IMR-90 (cell line): ENCODE measurements at regions not wholly inside any gene's neighbourhood (a gene's known extent, or its start where the extent isn't known, plus 50 kb on each side); places are given as distances from the start of the nearest gene placed in this dataset.
A peak's percentile ranks its signal among the peaks of the same experiment; 100 is the strongest.

Experiments used
- ATAC-seq: fragments of 200-7000 bp; cut with Tn5 transposase; 2 replicates; pipeline ENCODE4 v1.9.1; 2020; ENCODE audit warnings: low read depth, mild to moderate bottlenecking, moderate library complexity
- BruUV-seq: library from RNA; stranded (reverse); fragments of 400-500 nt; replicated peaks from 2 replicates; lab custom pipeline; 2021; lab: Mats Ljungman, UMichigan
- CTCF ChIA-PET: fragments of 300-600 bp; formaldehyde crosslinking; extraction: SDS; loops from one replicate; lab custom pipeline; 2021; ENCODE audit warnings: antibody characterized with exemption; lab: Yijun Ruan, JAX
- POLR2A ChIA-PET: fragments of 300-600 bp; sonication (Branson Sonifier 250); formaldehyde crosslinking; loops from one replicate; lab custom pipeline; 2022; ENCODE audit warnings: antibody characterized with exemption; ENCODE audit not compliant: unreplicated experiment; lab: Charles Lee
- DNase-seq: peaks from one replicate; pipeline ENCODE4 v3.0.0; 2013
- H2AFZ ChIP-seq: replicated peaks from 2 replicates; pipeline ENCODE3; 2013; ENCODE audit warnings: low read length, mild to moderate bottlenecking; ENCODE audit not compliant: poor library complexity
- H2AK5ac ChIP-seq: 2 replicates; pipeline ENCODE4 v1.6.1; 2013; ENCODE audit warnings: low read depth, low read length, inconsistent platforms
- H2AK9ac ChIP-seq: replicated peaks from 2 replicates; pipeline ENCODE3; 2013; ENCODE audit warnings: mild to moderate bottlenecking, low read depth, low read length, moderate library complexity; ENCODE audit not compliant: poor library complexity
- H2BK120ac ChIP-seq: 2 replicates; pipeline ENCODE4 v1.6.1; 2013; ENCODE audit warnings: low read depth, low read length, inconsistent platforms
- H2BK15ac ChIP-seq: 3 replicates; pipeline ENCODE4 v1.6.1; 2013; ENCODE audit warnings: low read depth, low read length, inconsistent platforms
- H2BK20ac ChIP-seq: 2 replicates; pipeline ENCODE4 v1.6.1; 2013; ENCODE audit warnings: low read depth, mild to moderate bottlenecking, inconsistent platforms, low read length, moderate library complexity
- H2BK5ac ChIP-seq: 2 replicates; pipeline ENCODE4 v1.6.1; 2013; ENCODE audit warnings: mild to moderate bottlenecking, low read depth, low read length, inconsistent platforms; ENCODE audit not compliant: poor library complexity, severe bottlenecking
- H3K14ac ChIP-seq: replicated peaks from 2 replicates; pipeline ENCODE4 v1.6.1; 2013; ENCODE audit warnings: low read depth, low read length, inconsistent platforms
- H3K18ac ChIP-seq: 2 replicates; pipeline ENCODE4 v1.6.1; 2013; ENCODE audit warnings: low read depth, low read length, control low read depth
- H3K23ac ChIP-seq: 2 replicates; pipeline ENCODE4 v1.6.1; 2013; ENCODE audit warnings: low read depth, low read length, inconsistent platforms
- H3K27ac ChIP-seq: 2 replicates; pipeline ENCODE4 v1.5.1; 2013; ENCODE audit warnings: mild to moderate bottlenecking, control low read depth, low read length; ENCODE audit not compliant: insufficient read depth
- H3K27me3 ChIP-seq: 2 replicates; pipeline ENCODE4 v1.6.1; 2013; ENCODE audit warnings: low read length; ENCODE audit not compliant: control insufficient read depth, insufficient read depth
- H3K36me3 ChIP-seq: 2 replicates; pipeline ENCODE4 v1.6.1; 2013; ENCODE audit warnings: low read length, mixed read lengths; ENCODE audit not compliant: control insufficient read depth, insufficient read depth
- H3K4ac ChIP-seq: 2 replicates; pipeline ENCODE4 v1.6.1; 2013; ENCODE audit warnings: low read depth, low read length, inconsistent platforms
- H3K4me1 ChIP-seq: 2 replicates; pipeline ENCODE4 v1.6.1; 2013; ENCODE audit warnings: low read length, mixed read lengths; ENCODE audit not compliant: control insufficient read depth, insufficient read depth
- H3K4me2 ChIP-seq: 2 replicates; pipeline ENCODE4 v1.6.1; 2013; ENCODE audit warnings: low read depth, mild to moderate bottlenecking, control low read depth, low read length, moderate library complexity
- H3K4me3 ChIP-seq: 2 replicates; pipeline ENCODE4 v1.5.1; 2013; ENCODE audit warnings: low read depth, mild to moderate bottlenecking, control low read depth, low read length, moderate library complexity; ENCODE audit not compliant: insufficient read depth
- H3K56ac ChIP-seq: 2 replicates; pipeline ENCODE4 v1.6.1; 2013; ENCODE audit warnings: low read length, inconsistent platforms; ENCODE audit not compliant: insufficient read depth; ENCODE audit errors: extremely low read depth
- H3K79me1 ChIP-seq, 2 experiments: 2 replicates each; pipeline ENCODE4 v1.6.1; 2013; ENCODE audit warnings: low read length in 2 of 2, inconsistent platforms in 1 of 2, low read depth in 1 of 2
- H3K9ac ChIP-seq: 2 replicates; pipeline ENCODE4 v1.6.1; 2013; ENCODE audit warnings: low read depth, low read length, control low read depth
- H3K9me1 ChIP-seq: 2 replicates; pipeline ENCODE4 v1.6.1; 2013; ENCODE audit warnings: low read length, inconsistent platforms; ENCODE audit not compliant: insufficient read depth
- H3K9me3 ChIP-seq: 2 replicates; pipeline ENCODE4 v1.6.1; 2013; ENCODE audit warnings: low read length; ENCODE audit not compliant: control insufficient read depth, insufficient read depth
- H4K20me1 ChIP-seq: 2 replicates; pipeline ENCODE4 v1.6.1; 2013; ENCODE audit warnings: low read length, inconsistent platforms; ENCODE audit not compliant: insufficient read depth
- H4K5ac ChIP-seq: 2 replicates; pipeline ENCODE4 v1.6.1; 2013; ENCODE audit warnings: mild to moderate bottlenecking, low read depth, low read length, control low read depth
- H4K8ac ChIP-seq, 2 experiments: 2 replicates each; pipeline ENCODE4 v1.6.1; 2013; ENCODE audit warnings: low read depth in 2 of 2, low read length in 2 of 2, control low read depth in 1 of 2, inconsistent platforms in 1 of 2
- H4K91ac ChIP-seq: 2 replicates; pipeline ENCODE4 v1.6.1; 2013; ENCODE audit warnings: low read depth, low read length, inconsistent platforms; ENCODE audit not compliant: insufficient read depth
- FOS ChIP-seq: fragments of 150-350 bp; IDR thresholded peaks from 2 replicates; pipeline ENCODE4 v1.6.1; 2016; ENCODE audit warnings: low read depth, low read length
- MAZ ChIP-seq: IDR thresholded peaks from 2 replicates; pipeline ENCODE4 v1.6.1; 2012; ENCODE audit warnings: low read depth, mild to moderate bottlenecking, low read length, improper control_type of control experiment, moderate library complexity, borderline replicate concordance
- RFX5 ChIP-seq: IDR thresholded peaks from 2 replicates; pipeline ENCODE4 v1.8.0; 2012; ENCODE audit warnings: low read depth, mild to moderate bottlenecking, low read length, moderate library complexity
- WGBS, 2 experiments: methylation state at CpG; one replicate each; pipeline versions ENCODE4 v1.1.5 to v1.1.7; 2013; ENCODE audit warnings: missing lambda C conversion rate in 2 of 2; ENCODE audit not compliant: insufficient read length in 1 of 2; ENCODE audit errors: extremely low coverage in 2 of 2; 5-methylcytosine and 5-hydroxymethylcytosine counted together
- dilution Hi-C: fragments of 300-500 bp; cut with HindIII; formaldehyde crosslinking; loops from one replicate; pipeline ENCODE4 v1.14.3; 2018; ENCODE audit warnings: low sequenced_read_pairs; ENCODE audit not compliant: unreplicated experiment
- in situ Hi-C: fragments of 300-500 bp; cut with MboI; formaldehyde crosslinking; loops from 3 replicates; pipeline ENCODE4 v1.14.3; 2019; ENCODE audit warnings: low sequenced_read_pairs, inconsistent platforms, mixed read lengths
- intact Hi-C: fragments of 100-400 bp; cut with micrococcal nuclease; formaldehyde crosslinking; loops from 2 replicates; pipeline ENCODE4 v1.10.0; 2022

DNA sequence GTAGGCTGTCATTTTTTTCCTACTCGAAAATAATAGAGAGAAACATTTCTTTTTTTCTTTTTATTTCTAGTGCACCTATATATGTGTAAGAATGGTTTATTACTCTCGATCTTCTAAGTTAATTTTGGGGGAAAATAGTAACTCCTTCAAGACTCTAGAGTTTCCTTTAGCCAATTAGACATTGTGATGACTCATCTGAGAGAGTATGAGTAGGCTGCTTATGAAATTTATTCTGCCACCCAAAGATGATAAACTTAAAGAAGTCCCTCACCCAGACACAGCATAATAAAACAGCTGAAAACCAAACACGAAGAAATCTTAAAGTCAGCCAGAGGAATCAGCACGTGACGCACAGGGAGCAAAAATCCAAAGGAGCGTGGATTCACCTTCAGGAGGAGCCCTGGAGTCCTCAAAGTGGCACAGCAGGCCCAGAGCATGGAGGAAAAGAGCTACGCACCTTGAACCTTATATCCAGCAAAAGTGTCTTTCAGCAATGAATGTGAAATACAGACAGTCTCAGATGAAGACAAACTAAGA is 81.9 kb downstream of the ERMARD start:
- Histone ChIP-seq H3K4me2 (no peak overlapping the region), H2AK5ac (no peak overlapping the region), H3K4ac (no peak overlapping the region), H3K9me1 (no peaks in the 10 kb centered on the region), H3K9ac (no peak overlapping the region), H2BK120ac (no peak overlapping the region), H3K27me3 (peaks cover 2% of the 10 kb centered on the region), H3K14ac (no peak overlapping the region), H3K27ac (no peak overlapping the region), H3K56ac (no peak overlapping the region), H3K36me3 (no peaks in the 10 kb centered on the region), H2BK20ac (no peak overlapping the region), H3K4me1 (no peaks in the 10 kb centered on the region), H3K18ac (no peak overlapping the region), H4K91ac (no peak overlapping the region), H3K4me3 (no peak overlapping the region), H2BK5ac (no peak overlapping the region), H3K9me3 (no peaks in the 10 kb centered on the region), H2AFZ (no peak overlapping the region), H4K5ac (no peak overlapping the region), H2BK15ac (no peak overlapping the region), H4K20me1 (no peaks in the 10 kb centered on the region), H4K8ac (no peak overlapping the region), H3K23ac (no peak overlapping the region), H3K79me1 (no peaks in the 10 kb centered on the region), H2AK9ac (no peak overlapping the region)
- ATAC-seq, result no peak
- ChIA-PET POLR2A (no interaction called here), CTCF (no interaction called here)
- in situ Hi-C loops (loop anchor here (5.0 kb wide), 1 partner anchor 684 kb away; no protein-coding TSS in a partner anchor), dilution Hi-C loops (no loop called here), intact Hi-C loops (loop anchor here (10.0 kb wide), 1 partner anchor 461 kb away; the partner anchor contains the start of gene DLL1)
- DNase-seq, result no peak
- TF ChIP-seq MAZ (no peak), FOS (peak; percentile 52; the same call in 1 of the 2 replicates), RFX5 (no peak)
- WGBS, 2 experiments, result 90% methylated on average over 2 of the region's 7 CpGs; no CpG with 5 or more reads in 1 of the 2 experiments
- no TSS peak for BruUV-seq
